Memory B cell (primary cell): ENCODE measurements at regions not wholly inside any gene's neighbourhood (a gene's known extent, or its start where the extent isn't known, plus 50 kb on each side); places are given as distances from the start of the nearest gene placed in this dataset.

Experiments
- ATAC-seq: fragments of 150-1000 bp; cut with Tn5 transposase; 2 replicates; pipeline ENCODE4 v1.10.0; 2021; ENCODE audit warnings: low read depth, mild to moderate bottlenecking, moderate library complexity
- DNase-seq, 2 donors: peaks; one replicate each; pipeline ENCODE4 v3.0.0; 2022; ENCODE audit warnings: low spot score in 2 of 2
- H3K27ac Mint-ChIP-seq: one replicate; pipeline ENCODE4 v1.8.0; 2022; ENCODE audit warnings: mild to moderate bottlenecking, moderate library complexity, mixed read lengths
- H3K27me3 Mint-ChIP-seq: one replicate; pipeline ENCODE4 v1.8.0; 2022; ENCODE audit warnings: mixed read lengths
- H3K36me3 Mint-ChIP-seq: one replicate; pipeline ENCODE4 v1.8.0; 2022; ENCODE audit warnings: mild to moderate bottlenecking, mixed read lengths
- H3K4me1 Mint-ChIP-seq: one replicate; pipeline ENCODE4 v1.8.0; 2022; ENCODE audit warnings: mixed read lengths
- H3K4me3 Mint-ChIP-seq: one replicate; pipeline ENCODE4 v1.8.0; 2022; ENCODE audit warnings: mild to moderate bottlenecking, moderate library complexity, mixed read lengths
- H3K9me3 Mint-ChIP-seq: one replicate; pipeline ENCODE4 v1.8.0; 2022; ENCODE audit warnings: mixed read lengths

GRCh38 chr15:95454403-95455262, 875.9 kb upstream of the NR2F2 start:
- Mint-ChIP-seq H3K27me3 (no peaks in the 10 kb centered on the region), H3K27ac (no peak overlapping the region), H3K4me1 (no peaks in the 10 kb centered on the region), H3K9me3 (peaks cover 2% of the 10 kb centered on the region), H3K36me3 (no peaks in the 10 kb centered on the region), H3K4me3 (no peak overlapping the region)
- ATAC-seq (no peak), DNase-seq (no peak)

GRCh38 chr15:95457520-95457919, 873.0 kb upstream of the NR2F2 start:
- DNase-seq (no peak), ATAC-seq (no peak)
- Mint-ChIP-seq H3K27me3 (no peaks in the 10 kb centered on the region), H3K4me3 (no peak overlapping the region), H3K36me3 (no peaks in the 10 kb centered on the region), H3K27ac (no peak overlapping the region), H3K9me3 (peaks cover 4% of the 10 kb centered on the region), H3K4me1 (no peaks in the 10 kb centered on the region)

GRCh38 chr15:95458721-95459120, 871.8 kb upstream of the NR2F2 start:
- H3K9me3 Mint-ChIP-seq = peaks cover 4% of the 10 kb centered on the region
- no peaks in the 10 kb centered on the region for H3K36me3 Mint-ChIP-seq
- DNase-seq (no peak), ATAC-seq (no peak)
- no peak overlapping the region for H3K4me3 Mint-ChIP-seq
- no peaks in the 10 kb centered on the region for H3K4me1 Mint-ChIP-seq
- H3K27ac Mint-ChIP-seq = no peak overlapping the region
- no peaks in the 10 kb centered on the region for H3K27me3 Mint-ChIP-seq

GRCh38 chr15:95459273-95459672, 871.2 kb upstream of the NR2F2 start:
- Mint-ChIP-seq H3K27me3 (no peaks in the 10 kb centered on the region), H3K27ac (no peak overlapping the region), H3K4me1 (no peaks in the 10 kb centered on the region), H3K9me3 (peaks cover 4% of the 10 kb centered on the region), H3K36me3 (no peaks in the 10 kb centered on the region), H3K4me3 (no peak overlapping the region)
- DNase-seq (no peak), ATAC-seq (no peak)

- ATAC-seq (no peak), DNase-seq (no peak)
- Mint-ChIP-seq H3K27ac (no peak overlapping the region), H3K4me3 (no peak overlapping the region), H3K36me3 (no peaks in the 10 kb centered on the region), H3K4me1 (no peaks in the 10 kb centered on the region), H3K9me3 (peaks cover 1% of the 10 kb centered on the region), H3K27me3 (no peaks in the 10 kb centered on the region)
Measured at GRCh38 chr15:95464509-95464908, 866.0 kb upstream of the NR2F2 start.

- no peak overlapping the region for H3K27ac Mint-ChIP-seq
- no peak for ATAC-seq
- H3K9me3 Mint-ChIP-seq = peaks cover 4% of the 10 kb centered on the region
- H3K36me3 Mint-ChIP-seq = no peaks in the 10 kb centered on the region
- no peaks in the 10 kb centered on the region for H3K4me1 Mint-ChIP-seq
- no peaks in the 10 kb centered on the region for H3K27me3 Mint-ChIP-seq
- DNase-seq = no peak
- no peak overlapping the region for H3K4me3 Mint-ChIP-seq
Measured at GRCh38 chr15:95468820-95469219, 861.7 kb upstream of the NR2F2 start.

DNA sequence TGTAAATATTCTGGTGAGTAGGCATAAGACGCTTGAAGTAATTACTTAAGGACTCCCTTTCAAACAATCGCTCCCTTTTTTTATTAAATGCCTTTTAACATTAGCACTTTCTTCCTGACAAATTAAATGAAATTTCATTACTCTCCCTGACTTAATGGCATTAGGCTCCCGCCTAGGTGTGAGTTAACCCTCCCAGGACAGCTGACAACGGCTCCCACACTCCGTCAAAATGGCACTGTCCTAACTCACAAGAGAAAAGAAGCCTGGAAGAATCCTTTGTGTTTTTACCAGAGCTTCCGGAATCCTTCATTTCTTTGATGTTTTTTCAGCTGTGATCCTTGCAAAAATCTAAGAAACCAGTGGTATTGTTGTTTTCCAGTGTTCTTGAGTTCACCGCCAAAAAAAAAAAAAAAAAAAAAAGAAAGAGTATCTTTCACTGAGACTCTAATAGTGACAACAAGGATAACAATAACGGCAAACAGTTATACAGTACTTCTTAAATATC, 861.0 kb upstream of the NR2F2 start:
- peaks cover 4% of the 10 kb centered on the region for H3K9me3 Mint-ChIP-seq
- H3K27me3 Mint-ChIP-seq = no peaks in the 10 kb centered on the region

GRCh38 chr15:95470529-95470928, 860.0 kb upstream of the NR2F2 start:
- no peak for DNase-seq
- no peaks in the 10 kb centered on the region for H3K27me3 Mint-ChIP-seq
- ATAC-seq = no peak
- H3K36me3 Mint-ChIP-seq = no peaks in the 10 kb centered on the region
- H3K4me3 Mint-ChIP-seq = no peak overlapping the region
- peaks cover 4% of the 10 kb centered on the region for H3K9me3 Mint-ChIP-seq
- no peak overlapping the region for H3K27ac Mint-ChIP-seq
- no peaks in the 10 kb centered on the region for H3K4me1 Mint-ChIP-seq

More for the DNA sequence above, 861.0 kb upstream of the NR2F2 start:
- DNase-seq = no peak
- H3K27ac Mint-ChIP-seq = no peak overlapping the region
- H3K4me3 Mint-ChIP-seq = no peak overlapping the region
- no peaks in the 10 kb centered on the region for H3K36me3 Mint-ChIP-seq
- no peak for ATAC-seq
- H3K4me1 Mint-ChIP-seq = no peaks in the 10 kb centered on the region

DNA sequence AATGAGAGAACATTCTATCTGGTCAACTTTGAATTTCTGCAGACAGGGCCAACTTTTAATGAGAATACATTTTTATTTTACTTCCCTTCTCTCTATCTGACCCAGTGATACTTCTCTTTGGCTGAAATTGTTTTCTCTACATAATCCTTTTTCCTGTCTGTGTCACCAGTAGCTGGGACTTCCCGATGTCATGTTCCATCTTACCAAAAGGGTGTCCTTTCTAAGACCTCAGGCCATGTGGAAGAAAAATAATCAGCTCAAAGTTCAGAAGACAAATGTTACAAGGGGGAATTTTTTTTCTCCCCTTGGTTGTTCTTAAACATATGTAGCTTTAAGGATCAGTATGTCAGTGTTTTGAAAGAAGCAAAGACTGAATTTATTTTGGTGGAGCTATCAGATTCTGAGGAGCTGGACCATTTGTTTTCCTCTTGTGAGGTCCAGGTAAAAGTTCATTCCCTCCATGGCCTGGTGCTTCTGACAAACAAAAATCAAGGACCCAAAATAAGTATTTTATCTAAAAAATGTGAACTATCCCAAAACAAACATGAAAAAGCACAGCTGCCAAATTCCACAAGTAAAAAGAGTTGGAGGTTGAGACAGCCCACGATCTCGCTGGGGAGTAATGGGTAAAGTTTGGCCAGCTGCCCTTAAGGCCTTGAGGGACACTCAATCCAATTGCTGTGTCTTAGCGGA, 859.4 kb upstream of the NR2F2 start:
- ATAC-seq = no peak
- DNase-seq = no peak
- H3K9me3 Mint-ChIP-seq = peaks cover 4% of the 10 kb centered on the region
- no peak overlapping the region for H3K4me3 Mint-ChIP-seq
- H3K4me1 Mint-ChIP-seq = no peaks in the 10 kb centered on the region
- no peak overlapping the region for H3K27ac Mint-ChIP-seq
- H3K27me3 Mint-ChIP-seq = no peaks in the 10 kb centered on the region
- H3K36me3 Mint-ChIP-seq = no peaks in the 10 kb centered on the region

DNA sequence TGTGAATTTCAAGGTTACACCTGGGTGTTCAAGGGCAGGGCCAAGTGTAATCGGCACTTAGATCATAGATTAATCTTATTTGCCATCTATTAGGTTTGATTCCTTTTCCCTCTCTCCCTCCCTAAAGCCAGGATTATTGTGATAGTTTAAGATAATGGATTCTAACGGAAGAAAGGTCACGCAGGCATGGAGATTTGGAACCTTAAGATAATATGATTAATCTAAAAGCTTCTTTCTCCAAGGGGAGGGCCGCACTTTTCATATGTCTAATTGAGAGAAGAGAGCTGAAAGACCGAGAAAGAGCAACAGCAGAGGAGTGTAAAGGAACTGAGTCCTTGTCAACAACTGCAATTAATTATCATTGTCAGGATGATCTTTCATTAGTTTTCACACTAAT, 858.8 kb upstream of the NR2F2 start:
- ATAC-seq = no peak
- no peaks in the 10 kb centered on the region for H3K27me3 Mint-ChIP-seq
- peaks cover 4% of the 10 kb centered on the region for H3K9me3 Mint-ChIP-seq
- no peaks in the 10 kb centered on the region for H3K4me1 Mint-ChIP-seq
- no peak for DNase-seq
- no peak overlapping the region for H3K4me3 Mint-ChIP-seq
- no peaks in the 10 kb centered on the region for H3K36me3 Mint-ChIP-seq
- H3K27ac Mint-ChIP-seq = no peak overlapping the region

DNA sequence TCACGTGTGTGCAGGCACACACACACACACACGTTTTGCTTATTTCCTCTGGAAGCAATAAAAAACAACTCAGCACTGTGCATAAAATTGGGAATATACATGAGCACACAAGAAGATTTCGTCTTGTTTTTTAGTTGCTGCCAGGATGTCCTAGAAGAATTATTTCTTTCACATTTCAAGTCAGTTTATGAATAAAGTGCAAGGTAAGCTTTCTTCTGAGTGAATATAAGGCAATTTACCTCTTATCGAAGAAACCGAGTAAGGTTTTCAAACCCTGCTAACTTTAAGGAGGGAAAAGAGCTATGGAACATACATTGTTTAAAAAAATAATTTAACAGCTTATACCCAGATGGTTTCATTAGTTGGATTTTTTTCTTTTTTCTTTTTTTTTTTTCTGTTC, 855.4 kb upstream of the NR2F2 start:
- DNase-seq = no peak
- Mint-ChIP-seq H3K4me1 (no peaks in the 10 kb centered on the region), H3K9me3 (peaks cover 7% of the 10 kb centered on the region), H3K27me3 (no peaks in the 10 kb centered on the region), H3K36me3 (no peaks in the 10 kb centered on the region), H3K4me3 (no peak overlapping the region), H3K27ac (no peak overlapping the region)
- ATAC-seq = no peak

DNA sequence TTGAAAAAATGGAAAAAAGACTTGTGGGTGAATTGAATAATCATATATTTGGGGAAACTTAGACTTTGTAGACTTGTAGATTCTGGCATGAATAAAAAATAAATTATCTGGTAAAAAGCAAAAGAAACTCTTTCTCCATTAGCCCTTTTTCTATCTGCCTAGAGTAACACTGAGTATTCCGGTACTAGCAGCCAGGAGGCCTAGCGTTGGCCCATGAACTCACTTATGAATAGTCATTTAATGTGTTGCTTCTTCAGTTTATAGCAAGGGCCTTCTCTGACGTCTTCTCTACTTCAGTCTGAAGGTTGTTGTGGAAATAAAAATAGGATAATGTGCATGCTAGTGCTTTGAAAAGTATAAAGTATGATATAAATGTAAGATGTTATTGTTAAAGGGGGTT, 851.2 kb upstream of the NR2F2 start:
- ATAC-seq (no peak), DNase-seq (no peak)
- Mint-ChIP-seq H3K36me3 (no peaks in the 10 kb centered on the region), H3K4me3 (no peak overlapping the region), H3K27me3 (no peaks in the 10 kb centered on the region), H3K4me1 (no peaks in the 10 kb centered on the region), H3K9me3 (peaks cover 7% of the 10 kb centered on the region), H3K27ac (no peak overlapping the region)

- H3K27me3 Mint-ChIP-seq = no peaks in the 10 kb centered on the region
- DNase-seq (no peak), ATAC-seq (no peak)
- H3K36me3 Mint-ChIP-seq = no peaks in the 10 kb centered on the region
- H3K4me3 Mint-ChIP-seq = no peak overlapping the region
- no peaks in the 10 kb centered on the region for H3K4me1 Mint-ChIP-seq
- no peak overlapping the region for H3K27ac Mint-ChIP-seq
- H3K9me3 Mint-ChIP-seq = peaks cover 13% of the 10 kb centered on the region
Measured at GRCh38 chr15:95485367-95485766, 845.1 kb upstream of the NR2F2 start.

GRCh38 chr15:95486224-95486623, 844.3 kb upstream of the NR2F2 start:
- DNase-seq (no peak), ATAC-seq (no peak)
- Mint-ChIP-seq H3K27me3 (no peaks in the 10 kb centered on the region), H3K4me3 (no peak overlapping the region), H3K27ac (no peak overlapping the region), H3K9me3 (peaks cover 14% of the 10 kb centered on the region), H3K4me1 (no peaks in the 10 kb centered on the region), H3K36me3 (no peaks in the 10 kb centered on the region)
